H54 (cell line): ENCODE measurements at regions not wholly inside any gene's neighbourhood (a gene's known extent, or its start where the extent isn't known, plus 50 kb on each side); places are given as distances from the start of the nearest gene placed in this dataset.
"Not testable (repeated sequence)": the region's sequence is repeated elsewhere in the genome, so short reads cannot be mapped to it uniquely, and the experiment has no call there.

ENCODE experiments used
- DNase-seq: peaks from one replicate; pipeline ENCODE4 v3.0.0; 2011; ENCODE audit warnings: low spot score, mixed read lengths; ENCODE audit not compliant: insufficient read length
- FAIRE-seq: peaks from 3 replicates; lab custom pipeline; 2011; peaks lifted over from hg19 to GRCh38; lab: Jason Lieb, UNC
- POLR2A ChIP-seq: IDR thresholded peaks from 2 replicates; pipeline ENCODE4 v1.6.1; 2011; ENCODE audit warnings: low read depth, mild to moderate bottlenecking, low read length

DNA sequence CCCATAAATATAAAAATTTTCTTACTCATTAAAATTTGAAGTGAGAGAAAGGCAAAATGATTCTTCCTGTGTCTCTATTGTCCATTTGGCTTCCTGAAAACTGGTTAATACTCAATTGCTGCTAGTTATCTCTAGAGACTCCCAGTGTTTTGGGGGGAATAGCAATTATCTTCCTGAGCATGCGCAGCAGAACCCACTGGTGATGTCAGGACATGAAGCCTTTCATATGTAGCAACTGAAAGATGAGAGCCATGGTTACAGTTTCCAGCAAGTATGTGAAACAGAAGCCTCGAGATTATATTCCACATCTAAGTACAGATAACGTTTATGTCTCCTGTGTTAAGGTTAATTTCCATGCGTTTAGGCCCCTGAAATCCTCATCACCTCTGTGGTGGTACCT lies 254.3 kb upstream of the FIGN start:
- no peak for TF ChIP-seq POLR2A
- DNase-seq, result no peak
- FAIRE-seq, result no peak

GRCh38 chr2:163987175-163987940 lies 251.6 kb upstream of the FIGN start:
- no peak for DNase-seq
- no peak for TF ChIP-seq POLR2A
- no peak for FAIRE-seq

- no peak for FAIRE-seq
- no peak for DNase-seq
- TF ChIP-seq POLR2A, result no peak
Measured at GRCh38 chr2:163984986-163985385, 249.2 kb upstream of the FIGN start.

DNA sequence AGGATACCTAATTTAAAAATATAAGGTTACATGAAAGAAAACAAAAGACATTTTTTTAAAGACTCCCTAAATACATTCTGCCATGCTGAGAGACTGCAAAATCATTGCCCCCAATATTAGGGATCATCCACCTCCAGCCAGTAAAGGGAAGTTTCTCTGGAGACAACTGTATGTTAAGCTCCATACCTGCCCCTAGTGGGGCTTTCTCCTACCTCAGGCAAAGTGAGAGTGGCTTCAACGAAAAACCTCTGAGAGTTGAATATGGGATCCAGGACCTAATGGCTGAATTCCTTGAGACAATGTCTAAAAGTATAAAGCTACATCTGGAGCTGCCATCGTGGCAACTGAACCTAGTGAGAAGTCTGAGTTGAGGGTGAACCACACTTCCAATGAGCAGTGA lies 248.1 kb upstream of the FIGN start:
- TF ChIP-seq POLR2A, result no peak
- FAIRE-seq (no peak), DNase-seq (no peak)

DNA sequence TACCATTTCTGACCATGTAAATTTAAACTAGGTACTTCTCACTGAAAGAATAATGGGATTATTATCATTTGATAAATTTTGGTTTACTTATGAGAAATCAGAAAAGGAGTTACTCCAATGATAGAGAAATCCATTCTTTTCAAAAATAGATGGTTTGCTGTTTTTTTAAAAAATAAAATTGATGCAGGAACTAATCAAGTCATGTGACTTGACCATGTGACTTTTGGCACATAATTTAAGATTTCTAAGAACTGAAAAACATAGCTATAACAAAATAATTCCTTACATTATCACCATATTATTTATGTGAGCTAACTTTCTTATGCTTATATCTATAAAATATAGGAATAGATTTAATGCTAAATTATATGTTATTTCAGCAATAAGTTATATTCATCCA lies 247.1 kb upstream of the FIGN start:
- no peak for FAIRE-seq
- DNase-seq, result no peak
- TF ChIP-seq POLR2A, result no peak

DNA sequence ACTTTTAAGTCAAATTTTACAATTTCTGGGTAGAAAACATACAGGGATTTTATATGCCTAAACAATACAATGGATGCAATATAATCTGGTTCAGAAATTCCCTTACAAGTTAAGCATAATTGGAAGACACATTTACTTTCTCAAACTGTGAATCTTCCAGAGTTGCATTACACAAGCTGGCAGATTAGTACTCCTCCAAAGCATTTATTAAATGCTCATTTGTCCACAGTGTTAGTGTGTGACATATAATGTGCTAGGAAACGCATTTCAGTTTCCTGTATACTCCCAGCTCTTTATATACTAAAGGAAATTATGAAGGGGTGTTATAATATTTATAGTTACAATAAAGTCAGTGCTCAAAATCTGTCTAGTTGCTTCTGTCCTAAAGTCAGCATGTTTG lies 239.0 kb upstream of the FIGN start:
- no peak for TF ChIP-seq POLR2A
- FAIRE-seq, result no peak
- no peak for DNase-seq

- no peak for TF ChIP-seq POLR2A
- FAIRE-seq (no peak), DNase-seq (no peak)
Measured at GRCh38 chr2:163970058-163970813, 234.4 kb upstream of the FIGN start.

DNA sequence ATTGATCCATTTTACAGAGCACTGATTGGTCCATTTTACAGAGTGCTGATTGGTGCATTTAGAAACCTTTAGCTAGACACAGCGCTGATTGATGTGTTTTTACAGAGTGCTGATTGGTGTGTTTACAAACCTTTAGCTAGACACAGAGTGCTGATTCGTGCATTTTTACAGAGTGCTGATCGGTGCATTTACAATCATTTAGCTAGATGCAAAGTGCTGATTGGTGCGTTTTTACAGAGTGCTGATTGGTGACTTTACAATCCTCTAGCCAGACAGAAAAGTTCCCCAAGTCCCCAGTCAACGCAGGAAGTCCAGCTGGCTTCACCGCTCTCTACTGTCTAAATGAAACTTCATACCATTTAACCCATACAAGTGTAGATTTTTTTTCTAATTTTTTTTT lies 228.5 kb upstream of the FIGN start:
- not testable (repeated sequence) for DNase-seq, FAIRE-seq

- DNase-seq (no peak), FAIRE-seq (no peak)
- no peak for TF ChIP-seq POLR2A
Measured at GRCh38 chr2:163953390-163953907, 217.6 kb upstream of the FIGN start.

GRCh38 chr2:163951312-163951711 lies 215.5 kb upstream of the FIGN start:
- no peak for DNase-seq
- no peak for TF ChIP-seq POLR2A
- no peak for FAIRE-seq

GRCh38 chr2:163949693-163950092 lies 213.9 kb upstream of the FIGN start:
- TF ChIP-seq POLR2A, result no peak

DNA sequence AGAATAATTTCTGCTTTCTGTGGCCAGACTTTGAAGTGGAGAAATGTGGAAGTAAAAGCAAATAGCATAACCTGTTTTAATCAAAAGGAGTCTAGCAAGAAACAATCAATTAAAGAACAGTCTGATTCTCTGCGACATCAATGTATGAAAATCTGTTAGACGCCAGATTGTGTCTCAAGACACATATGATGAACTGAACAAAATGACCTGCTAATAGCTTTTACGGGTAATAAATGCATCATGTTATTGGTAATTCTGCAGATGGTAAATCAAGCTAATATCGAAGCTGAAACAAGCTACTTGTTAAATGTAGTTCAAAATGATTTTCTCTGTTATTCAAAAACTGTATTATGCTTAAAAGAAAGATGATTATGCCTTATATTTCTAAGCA lies 208.5 kb upstream of the FIGN start:
- DNase-seq, result no peak
- FAIRE-seq, result peak; percentile 23
- no peak for TF ChIP-seq POLR2A

More at GRCh38 chr2:163949693-163950092, 213.9 kb upstream of the FIGN start:
- FAIRE-seq (no peak), DNase-seq (no peak)

DNA sequence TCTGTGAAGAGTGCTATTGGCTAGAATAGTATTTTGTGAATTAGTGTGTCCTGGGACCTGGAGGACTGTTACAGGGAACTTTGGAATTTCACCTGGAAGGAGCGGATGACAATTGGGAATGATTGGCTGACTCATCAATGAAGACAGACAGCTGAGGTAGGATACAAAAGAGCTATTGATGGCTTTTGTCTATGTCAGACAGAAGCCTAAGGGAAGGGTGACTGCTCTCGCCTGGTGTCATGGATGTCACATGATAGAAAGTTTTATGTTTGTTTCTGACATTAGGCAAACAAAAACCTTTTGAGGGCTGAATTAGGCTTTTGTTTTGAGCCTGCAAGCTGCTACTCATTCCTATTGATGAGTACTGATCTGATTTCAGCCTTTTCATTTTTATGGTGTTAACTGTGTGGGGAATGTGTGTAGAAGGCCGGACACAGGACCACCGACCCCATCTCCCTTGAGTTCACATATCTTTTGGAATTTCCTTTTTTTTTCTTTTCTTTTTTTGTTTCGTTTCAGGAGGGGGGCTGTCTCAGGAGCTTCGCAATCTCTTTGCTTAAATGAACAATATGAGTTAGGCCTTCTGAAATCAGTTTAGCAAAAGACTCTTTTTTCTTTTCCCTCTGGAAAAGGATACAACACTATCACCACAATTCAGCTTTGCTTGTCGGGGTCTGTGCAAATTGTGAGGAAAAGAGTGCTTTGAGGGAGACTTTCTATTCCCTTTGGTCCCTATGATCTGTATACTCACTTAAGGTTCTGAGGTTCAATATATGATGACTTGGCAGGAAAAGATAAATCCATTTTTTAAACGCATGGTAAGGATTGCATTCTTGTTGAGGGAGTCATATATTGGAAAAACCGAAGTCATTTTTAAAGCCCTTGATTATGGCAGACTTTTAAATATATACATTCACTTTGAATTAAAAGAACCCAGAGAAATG lies 207.9 kb upstream of the FIGN start:
- TF ChIP-seq POLR2A, result no peak
- DNase-seq (no peak), FAIRE-seq (no peak)

GRCh38 chr2:163934131-163934530 lies 198.3 kb upstream of the FIGN start:
- DNase-seq (no peak), FAIRE-seq (no peak)
- TF ChIP-seq POLR2A, result no peak
